Gastrocnemius medialis (tissue), 4 donors: ENCODE measurements at regions not wholly inside any gene's neighbourhood (a gene's known extent, or its start where the extent isn't known, plus 50 kb on each side); places are given as distances from the start of the nearest gene placed in this dataset.

Source experiments
- ATAC-seq, 2 donors: fragments of 150-250 bp; one replicate each; pipeline ENCODE4 v1.9.1; 2016
- DNase-seq, 2 donors: peaks; one replicate each; pipeline ENCODE4 v3.0.0-alpha.2; 2019
- H3K27ac ChIP-seq, 4 donors: fragments of 200-600 bp; sonication (generic); 1 replicate in 1 of 4; 2 replicates in 3 of 4; pipeline ENCODE4 v1.5.1; 2016 to 2018; ENCODE audit warnings: mild to moderate bottlenecking in 2 of 4, moderate library complexity in 1 of 4
- H3K27me3 ChIP-seq, 3 donors: fragments of 200-600 bp; sonication (generic) in 2 of 3; 1 replicate in 1 of 3; 2 replicates in 2 of 3; pipeline versions ENCODE4 v1.5.1 to v1.6.0; 2016 to 2019; ENCODE audit warnings: mild to moderate bottlenecking in 1 of 3, moderate library complexity in 1 of 3
- H3K36me3 ChIP-seq, 2 donors: fragments of 200-600 bp; sonication (generic) in 1 of 2; one replicate each; pipeline ENCODE4 v1.5.1; 2017 to 2018
- H3K4me1 ChIP-seq, 2 donors: fragments of 200-600 bp; sonication (generic) in 1 of 2; one replicate each; pipeline ENCODE4 v1.5.1; 2016 to 2017; ENCODE audit warnings: mild to moderate bottlenecking in 2 of 2
- H3K4me3 ChIP-seq, 4 donors: fragments of 200-600 bp; sonication (generic) in 3 of 4; 1 replicate in 1 of 4; 2 replicates in 3 of 4; pipeline ENCODE4 v1.5.1; 2016 to 2019; ENCODE audit warnings: mild to moderate bottlenecking in 2 of 4
- H3K9me3 ChIP-seq, 3 donors: fragments of 200-600 bp; sonication (generic) in 2 of 3; 1 replicate in 1 of 3; 2 replicates in 2 of 3; pipeline ENCODE4 v1.5.1; 2016 to 2019
- CTCF ChIP-seq, 5 experiments: fragments of 450-650 bp in 3 of 5; fragments of 200-600 bp in 2 of 5; sonication (generic) in 2 of 5; IDR thresholded peaks in 4 of 5; conservative IDR thresholded peaks in 1 of 5; 1 replicate in 4 of 5; 2 replicates in 1 of 5; pipeline ENCODE4 v1.5.1; 2016 to 2019; ENCODE audit warnings: antibody characterized with exemption in 5 of 5, mild to moderate bottlenecking in 3 of 5, moderate library complexity in 3 of 5
- POLR2A ChIP-seq, 2 donors: fragments of 450-650 bp; IDR thresholded peaks; one replicate each; pipeline ENCODE4 v1.6.1; 2017; ENCODE audit warnings: antibody characterized with exemption in 2 of 2, mild to moderate bottlenecking in 2 of 2, moderate library complexity in 2 of 2
- in situ Hi-C, 4 donors: fragments of 200-750 bp; cut with MboI; loops; one replicate each; pipeline versions ENCODE4 v1.15.0 to v1.8.0; 2017; ENCODE audit warnings: low sequenced_read_pairs in 4 of 4
- intact Hi-C: fragments of 100-400 bp; cut with DNase I; formaldehyde crosslinking; loops from one replicate; pipeline ENCODE4 v1.15.1; 2023; ENCODE audit warnings: low total_unique reads

GRCh38 chr4:162957521-162958143, 209.1 kb downstream of the NAF1 start:
- in situ Hi-C loops (no loop called here), intact Hi-C loops (no loop called here)
- Histone ChIP-seq H3K4me1 (no peaks in the 10 kb centered on the region), H3K9me3 (no peaks in the 10 kb centered on the region), H3K27ac (no peak overlapping the region), H3K36me3 (no peaks in the 10 kb centered on the region), H3K27me3 (no peaks in the 10 kb centered on the region), H3K4me3 (no peak overlapping the region)
- DNase-seq: no peak
- no peak for ATAC-seq
- TF ChIP-seq POLR2A (IDR thresholded peaks at IDR 0.05) (no peak), CTCF (IDR thresholded peaks at IDR 0.05 in 4 of 5, conservative IDR thresholded peaks at IDR 0.05 in 1 of 5) (no peak)

GRCh38 chr4:162954976-162955375, 211.7 kb downstream of the NAF1 start:
- TF ChIP-seq CTCF (IDR thresholded peaks at IDR 0.05 in 4 of 5, conservative IDR thresholded peaks at IDR 0.05 in 1 of 5) (no peak), POLR2A (IDR thresholded peaks at IDR 0.05) (no peak)
- Histone ChIP-seq H3K4me1 (no peaks in the 10 kb centered on the region), H3K4me3 (no peak overlapping the region), H3K27me3 (no peaks in the 10 kb centered on the region), H3K27ac (no peak overlapping the region), H3K36me3 (no peaks in the 10 kb centered on the region), H3K9me3 (no peaks in the 10 kb centered on the region)
- in situ Hi-C loops: no loop called here
- no peak for ATAC-seq
- intact Hi-C loops: no loop called here
- no peak for DNase-seq

GRCh38 chr4:162952232-162952631, 214.5 kb downstream of the NAF1 start:
- in situ Hi-C loops: no loop called here
- TF ChIP-seq CTCF (IDR thresholded peaks at IDR 0.05 in 4 of 5, conservative IDR thresholded peaks at IDR 0.05 in 1 of 5): no peak
- no peak for TF ChIP-seq POLR2A (IDR thresholded peaks at IDR 0.05)

GRCh38 chr4:162945713-162946112, 221.0 kb downstream of the NAF1 start:
- Histone ChIP-seq H3K27ac (no peak overlapping the region), H3K4me1 (no peaks in the 10 kb centered on the region), H3K27me3 (no peaks in the 10 kb centered on the region), H3K36me3 (no peaks in the 10 kb centered on the region), H3K9me3 (no peaks in the 10 kb centered on the region), H3K4me3 (no peak overlapping the region)
- in situ Hi-C loops (no loop called here), intact Hi-C loops (no loop called here)
- TF ChIP-seq POLR2A (IDR thresholded peaks at IDR 0.05): no peak
- TF ChIP-seq CTCF (IDR thresholded peaks at IDR 0.05 in 4 of 5, conservative IDR thresholded peaks at IDR 0.05 in 1 of 5): no peak
- DNase-seq (no peak), ATAC-seq (no peak)

More at GRCh38 chr4:162952232-162952631, 214.5 kb downstream of the NAF1 start:
- no peaks in the 10 kb centered on the region for H3K4me1 ChIP-seq
- no peak for DNase-seq
- intact Hi-C loops: no loop called here
- H3K27me3 ChIP-seq: no peaks in the 10 kb centered on the region
- H3K9me3 ChIP-seq: no peaks in the 10 kb centered on the region
- no peaks in the 10 kb centered on the region for H3K36me3 ChIP-seq
- ATAC-seq: no peak
- H3K4me3 ChIP-seq: no peak overlapping the region
- no peak overlapping the region for H3K27ac ChIP-seq

- in situ Hi-C loops: no loop called here
- DNase-seq: no peak
Observed at GRCh38 chr4:162943263-162943662, 223.4 kb downstream of the NAF1 start.

More at GRCh38 chr4:162943263-162943662, 223.4 kb downstream of the NAF1 start:
- Histone ChIP-seq H3K36me3 (no peaks in the 10 kb centered on the region), H3K4me3 (no peak overlapping the region), H3K4me1 (no peaks in the 10 kb centered on the region), H3K27me3 (no peaks in the 10 kb centered on the region), H3K27ac (no peak overlapping the region), H3K9me3 (no peaks in the 10 kb centered on the region)
- ATAC-seq: no peak
- intact Hi-C loops: no loop called here
- TF ChIP-seq CTCF (IDR thresholded peaks at IDR 0.05 in 4 of 5, conservative IDR thresholded peaks at IDR 0.05 in 1 of 5): no peak
- no peak for TF ChIP-seq POLR2A (IDR thresholded peaks at IDR 0.05)
